ENCODE measurements at regions not wholly inside any gene's neighbourhood (a gene's known extent, or its start where the extent isn't known, plus 50 kb on each side); places are given as distances from the start of the nearest gene placed in this dataset.

DNA sequence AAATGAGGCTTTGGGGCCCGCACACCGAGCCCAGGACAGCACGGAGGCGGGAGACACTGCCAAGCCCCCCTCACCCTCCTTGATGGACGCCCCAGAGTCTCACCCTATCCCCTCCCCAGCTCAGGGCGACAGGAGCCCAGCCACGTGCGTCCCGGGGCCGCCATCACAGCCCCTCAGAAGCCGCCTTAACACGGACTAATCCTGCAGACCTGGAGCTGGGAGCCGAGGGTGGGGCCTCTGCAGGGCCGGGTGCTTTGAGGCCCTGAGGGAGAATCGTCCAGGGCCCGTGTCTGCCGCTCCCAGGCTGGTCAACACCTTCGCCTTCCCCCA is 79.7 kb upstream of the FBRSL1 start:
- POLR2A ChIA-PET: no interaction called here
- H3K36me3 Mint-ChIP-seq: no peaks in the 10 kb centered on the region
- no peak overlapping the region for H3K4me3 Mint-ChIP-seq
- no peaks in the 10 kb centered on the region for H3K9me3 Mint-ChIP-seq
- H3K27me3 Mint-ChIP-seq: peaks cover 3% of the 10 kb centered on the region
- no peak for DNase-seq
- intact Hi-C loops (cut with micrococcal nuclease): loop anchor here (5.0 kb wide), 1 partner anchor 258 kb away; no protein-coding TSS in a partner anchor
- CTCF ChIA-PET: interaction anchor here (1.2 kb wide), 1 partner anchor 113 kb away, joined by 3 read pairs; no protein-coding TSS in a partner anchor
- H3K4me1 Mint-ChIP-seq (ENCODE audit: low read depth): no peaks in the 10 kb centered on the region
- no peak overlapping the region for H3K27ac Mint-ChIP-seq

GRCh38 chr12:132409495-132410295 is 80.3 kb upstream of the FBRSL1 start:
- no peak overlapping the region for H3K27ac Mint-ChIP-seq
- CTCF ChIA-PET: interaction anchor here (1.2 kb wide), 2 partner anchors 8 to 114 kb away, joined by 3 to 4 read pairs; no protein-coding TSS in a partner anchor
- DNase-seq: no peak
- H3K36me3 Mint-ChIP-seq: no peaks in the 10 kb centered on the region
- no peaks in the 10 kb centered on the region for H3K9me3 Mint-ChIP-seq
- H3K27me3 Mint-ChIP-seq: peaks cover 5% of the 10 kb centered on the region
- no peaks in the 10 kb centered on the region for H3K4me1 Mint-ChIP-seq (ENCODE audit: low read depth)
- no peak overlapping the region for H3K4me3 Mint-ChIP-seq
- intact Hi-C loops (cut with micrococcal nuclease): loop anchor here (5.0 kb wide), 1 partner anchor 257 kb away; no protein-coding TSS in a partner anchor
- POLR2A ChIA-PET: no interaction called here

DNA sequence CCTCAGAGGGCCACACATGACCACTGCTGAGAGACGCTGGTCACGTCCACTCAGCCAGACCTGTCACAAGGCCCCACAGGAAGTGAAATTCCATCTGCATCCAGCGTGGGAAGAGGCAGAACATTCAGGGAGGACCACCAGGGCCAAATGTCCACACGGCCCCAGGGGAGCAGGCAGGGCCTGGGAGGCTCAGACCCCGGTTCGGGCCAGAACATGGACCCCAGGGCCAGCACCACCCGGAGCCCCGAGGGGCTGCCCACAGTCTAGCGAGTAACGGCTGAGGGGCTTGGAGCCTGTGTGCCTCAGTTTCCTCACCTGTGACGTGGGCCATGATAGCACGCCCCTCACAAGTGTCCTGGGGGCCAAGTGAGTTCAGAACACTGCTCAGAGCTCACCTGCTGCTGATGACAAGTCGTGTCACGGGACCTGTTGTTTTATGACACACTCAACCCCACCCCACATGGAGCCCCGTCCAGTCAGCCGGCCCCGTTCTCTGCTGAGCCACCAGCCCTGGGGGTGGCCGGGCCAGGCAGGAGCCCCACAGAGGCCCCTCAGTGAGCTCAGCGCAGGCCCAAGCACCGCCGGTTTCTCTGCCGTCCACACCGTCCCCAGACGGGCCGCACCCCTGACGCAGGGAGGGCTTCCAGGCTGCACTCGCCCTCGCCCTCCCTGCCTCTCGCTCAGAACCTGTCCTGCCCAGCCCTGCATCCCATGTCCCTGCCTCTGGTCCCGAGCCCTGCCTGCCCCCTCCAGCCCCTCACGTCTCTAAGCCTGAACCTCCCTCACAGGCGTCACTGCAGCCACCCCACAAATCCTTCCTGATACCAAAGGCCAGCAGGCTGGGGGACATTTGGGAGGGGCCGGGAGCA is 79.5 kb upstream of the GALNT9 start:
- H3K27ac Mint-ChIP-seq: no peak overlapping the region
- no peaks in the 10 kb centered on the region for H3K9me3 Mint-ChIP-seq
- POLR2A ChIA-PET: no interaction called here

GRCh38 chr12:132407992-132408391 is 78.6 kb upstream of the GALNT9 start:
- Mint-ChIP-seq H3K4me3 (no peak overlapping the region), H3K36me3 (no peaks in the 10 kb centered on the region), H3K27me3 (peaks cover 7% of the 10 kb centered on the region), H3K9me3 (no peaks in the 10 kb centered on the region), H3K4me1 (ENCODE audit: low read depth) (no peaks in the 10 kb centered on the region), H3K27ac (no peak overlapping the region)
- POLR2A ChIA-PET: no interaction called here
- DNase-seq: no peak
- CTCF ChIA-PET: interaction anchor here (1.0 to 1.2 kb wide), 2 partner anchors 10 to 254 kb away, joined by 3 to 4 read pairs; no protein-coding TSS in a partner anchor
- intact Hi-C loops (cut with micrococcal nuclease): no loop called here

More for the DNA sequence above, 79.5 kb upstream of the GALNT9 start:
- intact Hi-C loops (cut with micrococcal nuclease): no loop called here
- Mint-ChIP-seq H3K27me3 (peaks cover 5% of the 10 kb centered on the region), H3K4me1 (ENCODE audit: low read depth) (no peaks in the 10 kb centered on the region), H3K4me3 (no peak overlapping the region), H3K36me3 (no peaks in the 10 kb centered on the region)
- CTCF ChIA-PET: interaction anchor here (1.2 kb wide), 2 partner anchors 9 to 115 kb away, joined by 3 to 4 read pairs; no protein-coding TSS in a partner anchor
- no peak for DNase-seq

DNA sequence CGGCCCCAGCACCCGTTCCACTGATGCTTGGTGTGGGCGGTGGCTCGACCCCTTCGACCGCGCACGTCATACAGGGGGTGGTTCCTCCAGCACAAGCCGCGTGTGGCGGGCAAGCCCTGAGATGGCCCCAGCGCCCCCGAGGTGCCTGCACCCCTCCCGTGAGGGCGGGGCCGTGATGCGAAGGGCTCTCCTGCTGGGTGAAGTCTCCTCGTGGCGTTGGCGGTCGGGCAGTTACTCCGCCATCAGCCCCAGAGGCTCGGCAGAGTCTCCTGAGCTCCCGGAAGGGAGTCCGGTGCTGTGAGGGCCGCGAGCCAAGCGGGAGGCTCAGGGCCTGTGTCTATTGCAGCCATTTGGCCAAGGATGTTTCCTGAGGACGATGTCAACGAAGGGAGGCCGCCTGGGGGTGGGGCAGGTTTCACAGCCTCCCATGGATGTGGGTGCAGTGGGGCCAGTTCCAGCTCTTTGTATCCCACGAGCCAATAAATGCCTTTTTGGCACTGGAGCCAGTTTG is 78.1 kb upstream of the GALNT9 start:
- H3K27me3 Mint-ChIP-seq: peaks cover 7% of the 10 kb centered on the region
- intact Hi-C loops (cut with micrococcal nuclease): no loop called here
- H3K4me3 Mint-ChIP-seq: no peak overlapping the region
- no peak overlapping the region for H3K27ac Mint-ChIP-seq
- no peaks in the 10 kb centered on the region for H3K4me1 Mint-ChIP-seq (ENCODE audit: low read depth)
- POLR2A ChIA-PET: no interaction called here
- no peaks in the 10 kb centered on the region for H3K9me3 Mint-ChIP-seq
- no peaks in the 10 kb centered on the region for H3K36me3 Mint-ChIP-seq
- no peak for DNase-seq
- CTCF ChIA-PET: interaction anchor here (1.0 kb wide), 1 partner anchor 253 kb away, joined by 3 read pairs; no protein-coding TSS in a partner anchor

GRCh38 chr12:132406493-132407450 is 77.4 kb upstream of the GALNT9 start:
- Mint-ChIP-seq H3K4me1 (ENCODE audit: low read depth) (no peaks in the 10 kb centered on the region), H3K9me3 (no peaks in the 10 kb centered on the region), H3K36me3 (no peaks in the 10 kb centered on the region), H3K4me3 (no peak overlapping the region), H3K27me3 (peaks cover 7% of the 10 kb centered on the region), H3K27ac (no peak overlapping the region)
- POLR2A ChIA-PET: no interaction called here
- CTCF ChIA-PET: interaction anchor here (1.0 kb wide), 1 partner anchor 253 kb away, joined by 3 read pairs; no protein-coding TSS in a partner anchor
- DNase-seq: no peak
- intact Hi-C loops (cut with micrococcal nuclease): no loop called here

DNA sequence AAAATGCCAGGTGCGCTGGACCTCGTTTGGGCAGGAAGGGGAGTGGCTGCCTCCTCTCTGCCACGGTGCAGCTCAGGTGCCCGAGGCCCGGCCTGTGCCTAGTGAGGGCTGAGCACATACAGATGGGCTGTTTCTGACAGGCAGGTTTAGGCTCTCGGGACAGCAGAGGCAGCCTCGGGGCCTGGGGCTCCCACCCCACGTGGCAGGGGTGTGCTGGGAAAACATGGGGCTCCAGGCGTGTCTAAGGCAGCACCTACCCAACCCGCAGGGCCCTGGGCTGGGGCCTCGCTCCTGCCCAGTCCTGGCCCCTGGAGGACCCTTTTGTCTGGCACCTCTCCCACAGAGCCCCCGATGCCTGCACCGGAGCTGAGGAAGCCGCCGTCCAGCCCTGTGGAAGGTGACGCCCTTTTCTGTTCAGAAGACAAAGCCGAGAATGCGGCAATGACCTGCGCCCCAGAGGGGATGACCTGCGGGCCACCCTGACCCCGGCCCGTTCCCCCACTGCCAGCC is 76.4 kb upstream of the GALNT9 start:
- CTCF ChIA-PET: no interaction called here
- H3K27me3 Mint-ChIP-seq: peaks cover 10% of the 10 kb centered on the region
- no peak overlapping the region for H3K4me3 Mint-ChIP-seq
- intact Hi-C loops (cut with micrococcal nuclease): no loop called here
- H3K36me3 Mint-ChIP-seq: no peaks in the 10 kb centered on the region
- DNase-seq: no peak
- H3K4me1 Mint-ChIP-seq (ENCODE audit: low read depth): no peaks in the 10 kb centered on the region
- POLR2A ChIA-PET: no interaction called here
- no peaks in the 10 kb centered on the region for H3K9me3 Mint-ChIP-seq
- H3K27ac Mint-ChIP-seq: no peak overlapping the region

DNA sequence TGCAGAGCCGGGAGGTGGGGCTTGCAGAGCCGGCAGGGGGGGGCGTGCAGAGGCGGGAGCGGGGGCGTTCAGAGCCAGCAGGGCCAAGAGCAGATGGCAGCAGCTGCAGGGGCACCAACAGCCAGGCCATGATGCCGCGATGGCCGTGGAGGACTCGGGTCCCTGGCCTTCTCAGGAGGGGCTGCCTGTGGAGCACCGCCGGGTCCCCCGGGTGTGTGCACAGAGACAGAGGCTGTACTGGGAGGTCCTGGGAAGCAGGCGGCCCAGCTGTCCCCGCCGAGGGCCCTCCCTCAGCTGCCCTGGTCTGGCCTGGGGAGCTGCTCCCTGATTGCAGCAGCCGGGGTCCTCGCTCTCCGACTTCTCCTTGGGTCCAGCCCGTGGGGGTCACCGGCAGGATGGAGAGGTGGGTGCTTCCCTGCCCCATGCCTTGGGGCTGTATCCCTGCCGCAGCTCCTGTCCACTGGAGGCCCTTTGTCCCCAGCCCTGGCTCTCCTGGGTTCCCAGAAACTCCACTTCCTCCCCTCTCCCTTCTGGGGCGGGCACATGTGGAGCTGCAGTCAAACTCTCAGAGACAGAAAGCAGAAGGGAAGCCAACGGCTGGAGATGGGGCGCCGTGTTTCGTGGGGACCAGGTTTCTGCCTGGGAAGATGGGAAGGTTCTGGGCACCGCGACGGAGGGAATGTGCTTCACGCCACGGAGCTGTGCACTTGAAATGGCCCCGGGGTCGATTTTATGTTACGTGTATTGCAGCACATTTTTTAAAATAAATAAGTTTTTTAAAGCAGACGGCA is 75.8 kb upstream of the GALNT9 start:
- no peaks in the 10 kb centered on the region for H3K4me1 Mint-ChIP-seq (ENCODE audit: low read depth)
- H3K9me3 Mint-ChIP-seq: no peaks in the 10 kb centered on the region
- POLR2A ChIA-PET: no interaction called here
- CTCF ChIA-PET: interaction anchor here (0.8 kb wide), 1 partner anchor 9 kb away, joined by 3 read pairs; no protein-coding TSS in a partner anchor
- intact Hi-C loops (cut with micrococcal nuclease): no loop called here
- no peaks in the 10 kb centered on the region for H3K36me3 Mint-ChIP-seq
- DNase-seq: no peak
- H3K4me3 Mint-ChIP-seq: no peak overlapping the region
- H3K27ac Mint-ChIP-seq: no peak overlapping the region
- H3K27me3 Mint-ChIP-seq: peaks cover 11% of the 10 kb centered on the region

DNA sequence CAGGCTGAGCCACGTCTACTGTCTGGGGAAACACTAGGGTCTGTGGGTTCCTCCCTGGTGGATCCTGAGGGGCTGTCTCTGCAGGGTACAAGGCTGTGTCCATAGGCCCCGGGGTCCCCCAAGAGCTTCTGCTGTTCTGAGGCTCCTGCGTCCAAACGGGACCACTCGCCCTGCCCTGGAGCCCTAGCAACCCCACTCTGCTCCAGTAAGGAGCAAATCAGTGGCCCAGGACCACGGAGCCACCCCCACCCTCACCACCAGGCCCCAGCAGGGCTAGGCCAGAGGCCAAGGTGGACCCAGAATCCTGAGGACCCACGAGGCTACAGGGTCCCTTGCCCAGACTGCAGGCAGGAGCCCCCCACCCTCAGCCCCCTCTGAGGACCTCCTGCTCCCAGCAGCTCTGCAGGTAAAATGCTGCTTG is 75.1 kb upstream of the GALNT9 start:
- Mint-ChIP-seq H3K27ac (no peak overlapping the region), H3K9me3 (no peaks in the 10 kb centered on the region), H3K4me3 (no peak overlapping the region), H3K4me1 (ENCODE audit: low read depth) (no peaks in the 10 kb centered on the region), H3K36me3 (no peaks in the 10 kb centered on the region), H3K27me3 (peaks cover 11% of the 10 kb centered on the region)
- CTCF ChIA-PET: interaction anchor here (0.8 kb wide), 1 partner anchor 9 kb away, joined by 3 read pairs; no protein-coding TSS in a partner anchor
- POLR2A ChIA-PET: no interaction called here
- intact Hi-C loops (cut with micrococcal nuclease): no loop called here
- DNase-seq: no peak

- Mint-ChIP-seq H3K9me3 (no peaks in the 10 kb centered on the region), H3K4me3 (no peak overlapping the region), H3K27me3 (peaks cover 12% of the 10 kb centered on the region), H3K36me3 (no peaks in the 10 kb centered on the region), H3K27ac (no peak overlapping the region), H3K4me1 (ENCODE audit: low read depth) (no peaks in the 10 kb centered on the region)
- POLR2A ChIA-PET: no interaction called here
- intact Hi-C loops (cut with micrococcal nuclease): no loop called here
- no peak for DNase-seq
- CTCF ChIA-PET: no interaction called here
Measured at GRCh38 chr12:132403636-132404434, 74.4 kb upstream of the GALNT9 start.

Data from activated CD4-positive, alpha-beta memory T cell treated with anti-CD3 and anti-CD28 coated beads for 36 hours (primary cell).